ENCODE measurements at regions not wholly inside any gene's neighbourhood (a gene's known extent, or its start where the extent isn't known, plus 50 kb on each side); places are given as distances from the start of the nearest gene placed in this dataset.
A peak's percentile ranks its signal among the peaks of the same experiment; 100 is the strongest.

DNA sequence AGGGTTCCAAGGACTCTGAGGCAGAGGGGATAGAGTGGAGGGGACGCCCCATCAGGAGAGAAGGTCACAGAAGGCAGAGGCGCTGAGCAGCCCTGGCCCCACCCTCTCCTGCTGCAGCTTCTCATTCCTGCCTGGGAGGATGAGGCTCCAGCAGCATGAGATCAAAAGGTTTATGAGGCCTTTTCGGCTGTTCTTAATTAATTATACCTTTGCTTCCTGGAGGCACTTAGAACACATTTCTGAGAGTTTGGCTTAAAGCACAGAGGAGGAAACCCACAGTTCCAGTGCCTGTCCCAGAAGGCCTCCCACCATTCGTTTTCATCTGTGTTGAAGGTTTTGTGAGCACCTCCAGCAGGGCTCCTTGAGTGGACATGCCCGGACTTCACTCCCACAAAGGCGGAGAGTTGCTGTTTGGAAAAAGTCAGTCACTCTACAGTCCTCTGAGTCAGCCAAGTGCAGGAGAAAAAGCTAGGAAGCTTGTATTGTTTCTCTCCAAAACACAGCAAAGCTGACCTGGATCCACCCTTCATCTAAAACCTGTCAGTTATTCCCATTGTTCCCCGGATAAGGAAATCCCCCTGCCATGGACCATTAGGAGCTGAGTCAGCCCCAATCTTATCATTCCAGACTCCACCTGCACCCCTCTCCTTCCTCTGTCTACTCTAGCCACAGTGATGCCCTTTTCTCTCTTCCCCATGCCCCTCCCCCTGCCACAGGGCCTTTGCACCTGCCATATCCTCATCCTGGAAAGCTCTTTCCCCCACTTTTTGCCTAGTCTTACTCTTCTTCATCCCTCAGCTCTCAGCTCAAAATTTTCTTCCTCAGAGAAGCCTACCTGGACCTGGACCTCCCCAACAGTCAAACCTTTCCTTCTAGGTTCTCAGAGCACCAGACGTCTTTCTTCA, 276.8 kb downstream of the FBXW7 start:
- TF ChIP-seq, protein P1, sequence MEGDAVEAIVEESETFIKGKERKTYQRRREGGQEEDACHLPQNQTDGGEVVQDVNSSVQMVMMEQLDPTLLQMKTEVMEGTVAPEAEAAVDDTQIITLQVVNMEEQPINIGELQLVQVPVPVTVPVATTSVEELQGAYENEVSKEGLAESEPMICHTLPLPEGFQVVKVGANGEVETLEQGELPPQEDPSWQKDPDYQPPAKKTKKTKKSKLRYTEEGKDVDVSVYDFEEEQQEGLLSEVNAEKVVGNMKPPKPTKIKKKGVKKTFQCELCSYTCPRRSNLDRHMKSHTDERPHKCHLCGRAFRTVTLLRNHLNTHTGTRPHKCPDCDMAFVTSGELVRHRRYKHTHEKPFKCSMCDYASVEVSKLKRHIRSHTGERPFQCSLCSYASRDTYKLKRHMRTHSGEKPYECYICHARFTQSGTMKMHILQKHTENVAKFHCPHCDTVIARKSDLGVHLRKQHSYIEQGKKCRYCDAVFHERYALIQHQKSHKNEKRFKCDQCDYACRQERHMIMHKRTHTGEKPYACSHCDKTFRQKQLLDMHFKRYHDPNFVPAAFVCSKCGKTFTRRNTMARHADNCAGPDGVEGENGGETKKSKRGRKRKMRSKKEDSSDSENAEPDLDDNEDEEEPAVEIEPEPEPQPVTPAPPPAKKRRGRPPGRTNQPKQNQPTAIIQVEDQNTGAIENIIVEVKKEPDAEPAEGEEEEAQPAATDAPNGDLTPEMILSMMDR (IDR thresholded peaks at IDR 0.05), result no peak
- TF ChIP-seq POLR2A (IDR thresholded peaks at IDR 0.05) (no peak), POLR2AphosphoS5 (IDR thresholded peaks at IDR 0.05; ENCODE audit: insufficient read depth in 1 of 2, low read depth in 1 of 2) (peak in 1 of 2 donors; percentile 42)

All from vagina (tissue), 2 donors.